ENCODE measurements at regions not wholly inside any gene's neighbourhood (a gene's known extent, or its start where the extent isn't known, plus 50 kb on each side); places are given as distances from the start of the nearest gene placed in this dataset.
"Not testable (repeated sequence)": the region's sequence is repeated elsewhere in the genome, so short reads cannot be mapped to it uniquely, and the experiment has no call there.

DNA sequence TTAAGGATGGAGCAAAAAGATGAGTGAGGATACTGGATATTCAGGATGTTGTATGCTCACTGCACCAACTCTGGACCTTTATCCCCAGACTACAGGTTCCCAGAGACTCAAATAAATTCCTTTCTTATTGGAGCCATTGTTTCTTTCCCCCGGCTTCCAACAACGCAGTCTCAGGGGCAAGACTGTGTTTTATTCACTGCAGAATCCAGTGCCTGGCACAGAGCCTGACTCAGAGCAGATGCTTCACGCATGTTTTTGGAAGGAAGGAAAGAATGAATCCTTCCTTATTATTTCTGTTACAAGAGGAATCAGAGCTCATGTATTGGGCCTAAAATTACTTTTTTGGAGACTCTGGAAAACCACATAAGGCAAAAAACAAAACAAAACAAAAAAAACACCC, 96.0 kb upstream of the VGLL4 start:
- DNase-seq (ENCODE audit: low spot score) = no peak

DNA sequence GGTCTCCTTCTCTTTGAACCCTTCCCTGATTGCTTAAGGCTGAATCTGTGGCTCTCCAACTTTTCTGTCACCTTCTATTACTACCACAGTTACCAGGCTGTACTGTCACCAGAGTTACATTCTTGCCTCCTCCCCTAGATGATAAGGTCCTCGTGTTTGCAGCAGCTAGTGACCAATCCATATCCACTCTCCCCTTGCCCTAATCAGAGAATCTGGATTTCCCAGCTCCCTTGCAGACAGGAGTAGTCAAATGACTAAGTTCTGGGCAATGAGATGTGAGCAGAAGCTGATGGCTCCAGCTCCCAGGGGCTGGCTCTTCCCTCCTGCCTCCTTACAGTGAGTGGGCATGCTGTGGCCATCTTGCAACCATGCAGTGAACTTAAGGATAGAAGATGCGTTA, 95.4 kb upstream of the VGLL4 start:
- DNase-seq (ENCODE audit: low spot score) = no peak

DNA sequence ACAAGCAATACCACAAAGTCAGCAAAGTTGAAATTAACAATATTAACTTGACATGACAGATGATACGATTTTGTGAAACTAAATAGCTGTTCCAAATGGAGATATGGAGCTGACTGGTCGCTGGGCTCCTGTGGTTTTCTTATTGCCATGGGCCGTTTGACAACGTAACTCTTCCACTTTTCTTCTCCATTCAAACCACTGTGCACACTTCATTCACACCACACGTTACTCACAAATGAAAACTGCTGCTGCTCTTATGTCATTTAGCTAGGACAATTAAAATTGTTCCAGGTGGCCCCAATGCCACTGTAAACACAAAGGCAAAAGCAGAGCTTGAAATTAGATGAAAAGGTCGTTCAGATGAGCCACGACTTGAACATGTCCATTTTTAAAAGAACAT, 94.0 kb upstream of the VGLL4 start:
- DNase-seq (ENCODE audit: low spot score) = no peak

DNA sequence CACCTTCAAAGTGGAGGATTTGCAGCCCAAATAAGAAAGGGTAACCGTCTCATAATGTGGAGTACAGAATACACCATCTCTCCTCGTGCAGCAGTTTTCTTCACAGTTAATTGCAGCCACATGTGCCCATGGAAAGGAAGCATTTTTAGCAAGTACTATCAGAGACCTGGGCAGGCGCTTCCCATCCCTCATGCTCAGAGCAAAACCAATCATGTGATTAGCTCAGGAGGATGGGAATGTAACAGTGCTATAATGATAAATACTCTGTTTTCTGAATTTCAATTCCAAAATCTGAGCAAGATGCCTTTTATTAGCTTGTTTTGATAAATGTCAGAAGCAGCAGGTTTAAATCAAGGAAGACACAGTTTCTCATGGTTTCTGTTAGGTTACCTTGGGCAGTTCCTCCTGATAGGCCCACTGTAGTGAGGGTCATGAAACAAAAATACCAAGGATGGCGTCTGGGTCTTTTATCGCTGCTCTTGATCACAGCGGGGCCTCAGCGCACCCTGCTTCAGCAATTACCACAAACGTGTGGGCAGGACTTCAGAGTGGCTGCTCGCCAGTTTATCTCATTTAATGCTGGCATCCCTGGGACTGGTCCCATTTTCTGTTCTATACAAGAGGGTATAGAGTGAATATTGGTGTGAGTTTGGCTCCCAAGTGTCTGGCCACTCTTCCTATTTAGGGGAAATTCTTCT, 92.6 kb upstream of the VGLL4 start:
- no peak for DNase-seq (ENCODE audit: low spot score)

DNA sequence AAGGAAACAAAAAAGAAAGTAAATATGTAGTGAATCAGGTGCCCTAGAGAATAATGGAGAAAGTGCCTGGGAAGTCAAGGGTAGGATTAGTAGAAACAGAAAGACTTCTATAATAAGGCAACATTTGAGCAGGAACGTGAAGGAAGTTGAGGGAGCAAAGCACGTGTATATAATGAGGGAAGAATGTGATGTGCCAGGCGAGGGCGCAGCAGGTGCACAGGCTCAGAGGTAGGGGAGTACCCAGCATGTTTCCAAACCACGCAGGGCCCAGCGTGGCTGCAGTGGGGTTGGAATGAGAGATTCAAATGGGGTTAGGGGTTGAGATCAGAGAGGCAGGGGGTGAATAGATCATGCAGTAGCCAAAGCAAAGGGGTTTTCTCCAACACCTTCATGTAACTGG, 91.9 kb upstream of the VGLL4 start:
- no peak for DNase-seq (ENCODE audit: low spot score)

DNA sequence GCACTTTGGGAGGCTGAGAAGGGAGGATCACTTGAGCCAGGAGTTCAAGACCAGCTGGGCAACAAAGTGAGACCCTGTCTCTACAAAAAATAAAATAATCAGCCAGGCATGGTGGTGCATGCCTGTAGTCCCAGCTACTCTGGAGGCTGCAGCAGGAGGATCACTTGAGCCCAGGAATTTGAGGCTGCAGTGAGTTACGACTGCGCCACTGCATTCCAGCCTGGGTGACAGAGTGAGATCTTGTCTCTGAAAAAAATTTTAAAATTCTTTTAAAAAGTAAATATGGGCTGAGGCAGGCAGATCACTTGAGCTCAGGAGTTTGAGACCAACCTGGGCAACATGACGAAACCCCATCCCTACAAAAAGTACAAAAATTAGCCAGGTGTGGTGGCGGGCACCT, 91.4 kb upstream of the VGLL4 start:
- DNase-seq (ENCODE audit: low spot score) = not testable (repeated sequence)

DNA sequence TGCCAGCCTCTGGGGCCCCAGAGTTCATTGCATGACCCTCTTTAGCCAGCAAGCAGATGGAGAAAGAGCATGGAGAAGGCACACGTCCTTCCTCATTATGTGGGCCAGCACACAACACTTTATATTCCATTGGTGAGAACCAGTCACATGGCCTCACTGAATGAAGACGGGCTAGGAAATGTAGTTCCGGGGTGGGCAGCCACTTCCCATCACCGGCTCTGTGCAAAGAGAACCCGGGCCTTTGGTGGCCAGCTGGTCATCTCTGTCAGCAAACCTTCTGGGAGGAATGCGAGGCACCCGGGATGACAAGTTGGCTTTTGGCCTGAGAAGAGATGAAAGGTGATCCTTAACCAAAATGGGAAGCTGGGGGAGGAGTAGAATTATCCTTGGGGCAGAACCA, 90.2 kb upstream of the VGLL4 start:
- no peak for DNase-seq (ENCODE audit: low spot score)

DNA sequence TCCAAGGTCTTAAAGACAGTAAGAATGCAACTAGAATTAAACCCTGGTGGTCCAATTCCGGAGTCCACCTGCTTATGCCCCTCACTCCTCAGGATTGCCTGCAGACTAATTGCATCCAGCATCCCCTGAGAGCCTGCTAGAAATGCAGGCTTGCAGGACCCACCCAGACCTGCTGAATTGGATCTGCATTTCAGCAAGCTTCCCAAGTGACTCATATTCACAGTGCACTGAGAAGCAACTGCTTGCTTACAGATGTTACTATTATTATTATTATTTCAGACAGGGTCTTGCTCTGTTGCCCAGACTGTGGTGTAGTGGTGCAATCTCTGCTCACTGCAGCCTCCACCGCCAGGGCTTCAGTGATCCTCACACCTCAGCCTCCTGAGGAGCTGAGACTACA, 83.5 kb upstream of the VGLL4 start:
- no peak for DNase-seq (ENCODE audit: low spot score)

DNA sequence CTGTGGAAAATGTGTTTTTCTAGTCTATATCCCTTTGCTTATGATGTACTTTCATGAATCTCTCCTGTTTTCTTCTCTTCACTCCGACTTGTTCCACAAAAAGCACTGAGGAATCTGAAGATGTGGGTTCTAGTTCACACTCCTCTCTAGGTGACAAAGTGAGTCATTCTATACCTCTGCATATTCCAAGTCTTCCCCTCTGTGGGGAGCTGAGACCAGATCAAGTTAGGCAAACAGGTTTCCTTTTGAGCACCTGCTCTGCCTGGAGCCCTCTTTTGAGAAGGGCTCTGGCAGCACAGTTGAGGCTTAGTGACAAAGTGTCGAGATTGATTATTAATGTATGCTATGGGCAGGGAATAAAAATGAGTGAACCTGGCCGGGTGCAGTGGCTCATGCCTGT, 82.4 kb upstream of the VGLL4 start:
- no peak for DNase-seq (ENCODE audit: low spot score)

DNA sequence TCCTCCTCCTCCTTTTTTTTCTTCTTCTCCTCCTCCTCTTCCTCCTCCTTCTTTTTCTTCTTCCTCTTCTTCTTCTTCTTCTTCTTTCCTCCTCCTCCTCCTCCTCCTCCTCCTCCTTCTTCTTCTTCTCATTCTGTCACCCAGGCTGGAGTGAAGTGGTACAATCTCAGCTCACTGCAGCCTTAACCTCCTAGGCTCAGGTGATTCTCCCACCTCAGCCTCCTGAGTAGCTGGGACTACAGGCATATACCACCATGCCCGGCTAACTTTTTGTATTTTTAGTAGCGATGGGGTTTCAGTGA, 81.6 kb upstream of the VGLL4 start:
- not testable (repeated sequence) for DNase-seq (ENCODE audit: low spot score)

DNA sequence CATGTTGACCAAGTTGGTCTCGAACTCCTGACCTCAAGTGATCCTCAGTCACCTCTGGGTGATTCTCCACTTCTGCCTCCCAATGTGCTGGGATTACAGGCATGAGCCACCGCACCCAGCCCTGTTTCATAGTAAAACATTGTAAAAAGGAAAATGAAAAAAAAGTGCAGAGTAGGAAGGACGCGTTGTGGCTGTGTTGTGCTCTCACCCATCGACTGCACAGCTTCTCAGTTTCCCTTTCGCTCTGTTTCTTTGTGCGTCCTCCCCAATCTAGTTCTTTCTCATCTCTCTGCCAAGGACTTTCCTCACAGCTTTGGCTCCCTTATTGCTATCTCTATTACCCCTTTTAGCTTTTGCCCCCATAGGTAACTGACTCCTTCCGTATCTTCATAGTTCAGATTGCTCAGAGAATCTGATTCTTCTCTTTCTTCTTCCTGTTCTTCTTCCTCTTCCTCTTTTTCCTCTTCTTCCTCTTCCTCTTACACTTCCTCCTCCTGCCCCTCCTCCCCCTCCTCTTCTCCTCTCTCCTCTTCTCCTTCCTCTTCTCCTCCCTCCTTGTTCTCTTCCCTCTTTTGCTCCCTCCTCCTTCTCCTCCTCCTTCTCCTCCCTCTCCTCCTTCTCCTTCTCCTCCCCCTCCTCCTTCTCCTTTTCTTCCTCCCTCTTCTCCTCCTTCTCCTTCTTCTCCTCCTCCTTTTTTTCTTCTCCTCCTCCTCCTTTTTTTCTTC, 81.1 kb upstream of the VGLL4 start:
- no peak for DNase-seq (ENCODE audit: low spot score)

DNA sequence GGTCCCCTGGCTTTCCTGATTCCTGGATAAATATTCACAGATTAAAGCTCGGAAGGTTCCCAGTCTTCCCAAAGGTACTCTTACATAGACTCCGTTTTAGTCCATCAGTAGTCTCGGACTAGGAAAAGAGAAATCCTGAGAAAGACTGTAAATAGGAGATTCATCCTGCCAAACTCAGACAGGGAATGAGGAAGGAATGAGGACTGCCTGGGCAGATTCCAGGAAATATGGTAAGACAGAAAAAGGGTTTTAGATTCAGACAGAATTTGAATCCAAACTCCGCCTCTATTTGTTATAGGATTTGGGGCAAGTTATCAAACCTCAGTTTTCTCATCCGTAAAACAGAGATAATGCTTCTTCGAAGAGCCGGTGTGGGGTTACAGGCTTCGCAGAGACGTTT, 77.8 kb upstream of the VGLL4 start:
- DNase-seq (ENCODE audit: low spot score) = no peak

DNA sequence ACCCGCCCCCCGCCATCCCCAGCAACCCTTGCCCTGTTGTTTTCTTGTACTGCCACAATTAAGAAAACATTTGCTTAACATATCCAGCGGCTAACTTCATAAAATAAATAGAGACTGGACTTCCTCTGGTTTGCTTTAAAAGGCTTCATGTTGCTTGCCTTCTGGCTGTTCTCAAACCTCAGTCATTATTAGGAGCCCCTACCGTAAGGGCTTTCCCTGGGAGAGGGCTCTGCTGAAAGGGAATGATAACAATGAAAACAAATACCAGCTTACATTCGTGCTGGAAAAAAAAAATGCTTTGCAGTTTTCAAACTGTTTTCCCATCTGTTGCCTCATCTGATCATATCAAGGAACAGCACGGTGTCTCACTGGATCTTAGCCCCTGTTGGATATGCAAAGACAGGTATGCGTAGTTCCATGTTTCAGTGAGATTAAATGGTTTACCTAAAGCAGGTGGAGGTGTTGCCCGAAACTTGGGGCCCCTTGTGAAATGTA, 77.2 kb upstream of the VGLL4 start:
- no peak for DNase-seq (ENCODE audit: low spot score)

DNA sequence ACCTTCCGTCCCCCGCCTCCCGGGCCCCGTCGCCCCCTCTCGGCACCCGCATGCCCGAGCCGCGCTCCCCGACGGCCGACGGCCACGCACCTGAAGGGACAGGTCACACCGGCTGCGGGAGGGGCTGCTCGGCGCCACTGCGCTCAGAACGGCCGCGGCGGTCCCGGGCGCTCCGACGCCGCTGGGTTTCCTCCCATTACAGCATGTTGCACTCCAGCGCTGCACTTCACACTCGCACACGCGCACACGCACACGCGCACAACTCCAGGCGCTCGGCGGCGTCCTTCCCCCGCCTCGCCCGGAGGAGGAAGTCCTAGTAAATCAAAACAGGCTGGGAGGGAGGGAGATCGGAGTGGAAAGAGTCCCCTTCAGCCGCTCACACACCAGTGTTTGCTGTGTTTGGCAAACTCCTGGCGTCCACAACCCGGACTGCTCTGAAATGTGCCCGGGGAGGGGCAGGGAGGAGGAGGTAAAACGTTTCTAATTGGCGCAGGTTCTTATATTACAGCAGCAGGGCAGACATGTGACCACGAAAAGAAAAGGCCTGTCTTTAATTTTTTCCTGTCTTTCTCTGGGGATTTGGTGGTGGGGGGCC, 76.7 kb upstream of the VGLL4 start:
- DNase-seq (ENCODE audit: low spot score) = peak; percentile 80

DNA sequence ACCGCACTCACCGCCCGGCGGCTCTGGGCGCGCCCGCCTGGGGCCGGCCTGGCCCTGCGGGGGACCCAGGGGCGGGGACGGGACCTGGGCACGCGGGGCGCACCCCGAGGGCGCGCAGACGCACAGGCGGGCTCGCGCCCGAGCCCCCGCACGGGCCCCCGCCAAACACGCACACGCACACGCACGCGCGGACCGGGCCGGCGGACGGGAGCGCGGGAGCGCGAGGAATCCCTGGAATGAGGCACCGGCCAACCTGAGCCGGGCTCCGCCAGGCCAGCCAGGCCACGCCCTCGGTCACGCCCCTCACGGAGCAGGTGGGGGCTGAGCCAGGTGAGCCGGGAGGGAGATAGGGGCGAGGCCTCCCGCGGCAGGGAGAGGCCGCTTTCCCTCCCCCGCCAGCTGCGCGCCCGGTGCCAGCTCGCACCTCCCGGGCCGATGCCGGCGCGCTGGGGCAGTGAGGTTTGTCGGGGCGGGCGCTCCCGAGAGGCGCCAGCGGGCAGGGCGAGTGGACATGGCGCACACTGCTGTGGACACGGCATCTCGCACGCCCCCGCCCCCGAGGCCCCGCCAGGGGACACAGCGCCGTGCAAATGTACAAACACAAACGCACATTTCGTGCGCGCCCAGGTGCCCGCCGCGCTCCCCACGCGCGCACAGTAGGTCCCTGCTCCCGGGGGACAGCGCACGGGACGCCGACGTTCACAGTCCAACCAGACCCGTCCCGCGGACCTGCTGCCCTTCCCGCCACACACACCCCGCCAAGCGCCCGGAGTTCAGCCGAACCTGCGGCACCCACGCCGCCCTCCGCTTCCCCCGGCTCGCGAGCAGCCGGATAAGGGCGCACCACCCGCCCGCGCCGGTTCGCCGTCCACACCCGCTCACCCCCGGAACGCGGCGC, 75.9 kb upstream of the VGLL4 start:
- DNase-seq (ENCODE audit: low spot score) = peak; percentile 82

DNA sequence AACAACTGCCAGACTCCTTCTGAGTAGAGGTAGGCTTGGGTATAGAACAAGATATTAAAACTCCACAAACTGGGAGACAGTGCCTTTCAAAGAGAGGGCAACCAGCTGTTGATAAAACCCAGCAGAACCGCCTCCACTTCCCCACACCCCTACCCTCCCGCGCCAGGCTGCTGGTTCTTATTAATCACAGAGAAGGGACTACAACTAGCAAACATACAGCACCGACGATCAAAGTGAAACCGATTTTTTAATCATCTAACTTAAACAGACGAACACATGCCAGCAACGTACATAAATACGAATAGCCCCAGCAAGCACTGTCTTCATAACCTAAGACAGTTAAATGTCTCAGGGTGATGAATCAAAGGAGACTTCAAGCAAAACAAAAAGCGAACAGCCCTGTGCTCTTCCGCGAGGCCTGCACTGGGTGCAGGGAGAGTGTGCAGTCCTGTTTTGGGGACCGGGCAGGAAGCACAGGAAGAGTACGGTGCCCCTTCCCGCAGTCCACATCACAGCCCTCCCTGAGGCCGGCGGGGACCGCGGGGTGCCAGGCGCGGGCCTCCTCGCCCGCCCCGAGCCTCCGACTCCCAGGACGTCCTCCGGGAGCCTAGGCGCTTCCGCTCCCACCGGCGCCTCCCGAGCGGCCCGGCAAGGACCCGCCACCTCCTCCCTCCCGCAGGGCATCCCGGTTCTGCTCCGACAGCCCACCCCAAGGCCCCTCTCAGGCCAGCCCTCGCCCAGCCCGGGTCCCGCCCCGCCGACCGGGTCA, 75.1 kb upstream of the VGLL4 start:
- DNase-seq (ENCODE audit: low spot score) = peak; percentile 72

DNA sequence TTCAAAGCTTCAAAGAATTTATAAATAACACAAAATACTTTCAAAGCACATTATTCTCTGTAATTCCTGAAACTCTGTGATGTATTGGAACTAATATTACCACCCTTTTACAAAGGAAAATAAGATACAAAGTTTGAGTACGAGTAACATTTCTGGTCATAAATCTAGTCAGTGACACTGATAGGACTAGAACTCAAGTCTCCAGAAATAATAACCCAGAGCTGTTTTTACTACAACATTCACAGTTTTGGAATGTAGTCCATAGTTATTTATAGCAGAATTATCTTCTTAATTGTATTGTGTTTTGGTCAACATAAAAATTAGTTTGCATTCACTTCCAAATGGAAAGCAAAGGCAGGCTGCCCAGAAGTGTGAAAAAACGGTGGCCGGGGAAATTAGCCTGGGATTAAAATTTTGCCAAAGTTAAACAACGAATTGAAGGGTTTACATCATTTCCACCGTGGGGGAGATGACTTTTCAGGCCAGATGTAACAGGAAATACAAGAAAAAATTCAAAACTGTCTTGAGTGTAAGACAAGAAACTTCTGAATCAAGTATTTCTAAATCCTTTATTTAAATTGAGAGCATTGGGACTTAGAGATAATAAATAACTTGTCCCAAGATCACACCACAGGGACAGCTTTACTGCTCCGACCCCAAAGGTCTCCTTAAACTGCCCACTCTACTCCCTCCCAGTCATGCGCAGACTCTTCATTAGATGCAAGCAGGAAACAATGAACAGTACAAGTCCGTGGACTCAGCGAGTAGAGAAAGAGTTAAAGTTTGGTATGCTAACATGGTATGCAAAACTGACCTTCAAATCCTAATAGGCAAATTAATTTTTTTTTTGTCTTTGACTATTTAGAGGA, 74.3 kb upstream of the VGLL4 start:
- no peak for DNase-seq (ENCODE audit: low spot score)

DNA sequence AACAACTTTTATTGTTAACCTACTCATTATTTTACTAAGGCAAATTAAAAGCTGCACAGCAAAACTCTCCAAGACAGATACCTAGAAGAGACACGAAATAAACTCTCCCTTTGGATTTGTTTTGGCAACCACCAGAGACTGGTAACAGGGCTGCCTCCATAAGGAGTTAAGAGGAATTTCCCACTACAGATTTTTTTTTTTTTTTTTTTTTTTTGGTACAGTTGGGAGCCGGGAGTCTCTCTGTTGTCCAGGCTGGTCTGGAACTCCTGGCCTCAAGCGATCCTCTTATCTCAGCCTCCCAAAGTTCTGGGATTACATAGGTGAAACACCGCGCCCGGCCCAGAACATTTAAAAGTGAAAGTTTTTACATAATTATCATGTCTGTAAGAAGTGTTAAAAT, 73.6 kb upstream of the VGLL4 start:
- no peak for DNase-seq (ENCODE audit: low spot score)

DNA sequence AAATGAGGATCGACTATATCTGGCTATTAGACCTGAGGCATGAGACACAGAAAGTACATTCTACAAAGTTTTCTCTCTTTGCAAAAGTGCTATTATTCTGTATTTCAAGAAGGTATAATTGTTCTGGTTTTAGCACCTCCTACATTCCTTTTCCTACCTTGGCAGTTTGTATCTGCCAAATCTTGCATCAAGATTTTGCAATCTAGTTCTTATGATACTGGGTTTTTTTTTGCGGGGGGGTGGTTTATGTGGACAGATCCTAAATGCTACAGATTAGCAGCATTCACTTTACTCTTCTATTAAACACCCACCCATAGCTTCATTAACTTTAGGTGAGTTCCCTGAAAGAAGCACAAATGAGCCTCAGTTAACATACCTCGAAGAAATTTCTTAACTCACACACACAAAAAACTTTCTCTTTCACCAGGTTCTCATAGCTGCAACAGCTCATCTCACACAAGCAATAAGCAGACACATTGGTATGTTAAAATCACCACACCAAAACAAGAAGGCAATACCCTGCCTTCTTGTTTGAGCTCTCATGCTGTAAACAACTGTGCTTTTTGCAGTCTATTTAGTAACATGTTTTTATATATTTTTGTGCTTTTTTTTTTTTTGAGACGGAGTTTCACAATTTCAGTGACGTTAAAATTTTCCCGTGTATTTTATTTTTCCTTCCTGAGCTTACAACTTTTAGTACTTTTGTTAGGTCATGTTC, 73.0 kb upstream of the VGLL4 start:
- DNase-seq (ENCODE audit: low spot score) = no peak

DNA sequence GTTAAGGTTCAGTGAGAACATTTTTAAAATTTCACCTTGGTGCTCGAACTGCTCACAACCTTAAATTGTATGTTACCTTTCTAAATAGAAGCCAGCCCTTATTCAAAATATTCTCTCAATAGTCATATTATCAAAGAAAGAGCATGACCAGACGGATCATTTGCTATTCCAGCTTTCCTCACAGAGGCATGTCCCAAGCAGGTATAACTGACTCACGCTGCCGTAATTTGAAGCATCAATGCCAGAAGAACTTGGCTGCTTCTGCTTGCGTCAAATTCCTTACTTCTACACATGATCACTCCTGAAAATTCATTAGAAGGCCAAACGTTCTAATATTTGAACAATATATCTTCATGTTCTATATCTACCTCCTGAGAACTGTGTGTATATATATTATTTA, 69.5 kb upstream of the VGLL4 start:
- no peak for DNase-seq (ENCODE audit: low spot score)

All from left forelimb (tissue), 1 donor.